HepG2 (cell line): ENCODE measurements at regions not wholly inside any gene's neighbourhood (a gene's known extent, or its start where the extent isn't known, plus 50 kb on each side); places are given as distances from the start of the nearest gene placed in this dataset.

Experiments
- ATAC-seq: fragments of 200-7000 bp; cut with Tn5 transposase; 3 replicates; pipeline ENCODE4 v1.9.1; 2020; ENCODE audit warnings: mild to moderate bottlenecking, moderate library complexity
- BruUV-seq: library from RNA; stranded (reverse); fragments of 400-500 nt; replicated peaks from 2 replicates; lab custom pipeline; 2021; lab: Mats Ljungman, UMichigan
- CTCF ChIA-PET: fragments of 300-600 bp; formaldehyde crosslinking; extraction: SDS; loops from one replicate; lab custom pipeline; 2021; ENCODE audit warnings: low total read pairs, inconsistent platforms, low intra/inter-chr PET ratio; lab: Yijun Ruan, JAX
- POLR2A ChIA-PET: fragments of 350-600 bp; sonication (Branson Sonifier 250); formaldehyde crosslinking; loops from one replicate; lab custom pipeline; 2020; ENCODE audit warnings: antibody characterized with exemption, inconsistent platforms; lab: Yijun Ruan, JAX
- DNase-seq: peaks from one replicate; pipeline ENCODE4 v3.0.0-alpha.2; 2015; ENCODE audit warnings: low spot score
- FAIRE-seq: peaks from 3 replicates; lab custom pipeline; 2011; peaks lifted over from hg19 to GRCh38; lab: Jason Lieb, UNC
- H2AFZ ChIP-seq: one replicate; pipeline ENCODE4 v1.6.1; 2011; ENCODE audit warnings: low read length, inconsistent platforms
- H3K27ac ChIP-seq: fragments of 300-600 bp; 3 replicates; pipeline ENCODE4 v1.8.0; 2011; ENCODE audit warnings: mixed run types, mild to moderate bottlenecking, mixed read lengths, low read length, inconsistent platforms; ENCODE audit not compliant: insufficient read depth; ENCODE audit errors: extremely low read length
- H3K27me3 ChIP-seq, 2 experiments: fragments of 200-600 bp in 1 of 2; 2 replicates in 1 of 2; 3 replicates in 1 of 2; pipeline versions ENCODE4 v1.6.0 to v1.8.0; 2011; ENCODE audit warnings: low read length in 2 of 2, mild to moderate bottlenecking in 2 of 2, moderate library complexity in 2 of 2, inconsistent platforms in 1 of 2; ENCODE audit not compliant: insufficient read depth in 2 of 2, control insufficient read depth in 1 of 2
- H3K36me3 ChIP-seq, 2 experiments: fragments of 200-600 bp in 1 of 2; replicated peaks in 1 of 2; 2 replicates in 1 of 2; 3 replicates in 1 of 2; pipeline versions ENCODE4 v1.5.1 to v1.8.0; 2011; ENCODE audit warnings: low read length in 2 of 2, inconsistent platforms in 1 of 2; ENCODE audit not compliant: insufficient read depth in 2 of 2, control insufficient read depth in 1 of 2
- H3K4me1 ChIP-seq: 2 replicates; pipeline ENCODE4 v1.5.1; 2012; ENCODE audit warnings: low read length, inconsistent platforms; ENCODE audit not compliant: insufficient read depth
- H3K4me2 ChIP-seq: 2 replicates; pipeline ENCODE4 v1.6.0; 2011; ENCODE audit warnings: low read depth, low read length, inconsistent platforms
- H3K4me3 ChIP-seq, 3 experiments: fragments of 200-600 bp in 1 of 3; sonication (generic), shearing (Covaris generic) in 1 of 3; replicated peaks in 1 of 3; 2 replicates each; pipeline ENCODE4 v1.5.1; 2011 to 2016; ENCODE audit warnings: low read length in 3 of 3, inconsistent platforms in 2 of 3, low read depth in 2 of 3, mild to moderate bottlenecking in 2 of 3, control low read depth in 1 of 3, mixed read lengths in 1 of 3; ENCODE audit not compliant: insufficient read depth in 1 of 3
- H3K79me2 ChIP-seq: one replicate; pipeline ENCODE4 v1.6.1; 2011; ENCODE audit warnings: low read length, inconsistent platforms; ENCODE audit not compliant: insufficient read depth
- H3K9ac ChIP-seq: 2 replicates; pipeline ENCODE4 v1.6.0; 2011; ENCODE audit warnings: mild to moderate bottlenecking, low read depth, low read length, inconsistent platforms; ENCODE audit not compliant: insufficient read depth
- H3K9me3 ChIP-seq: 2 replicates; pipeline ENCODE4 v1.5.1; 2012; ENCODE audit warnings: mild to moderate bottlenecking, low read length
- H4K20me1 ChIP-seq: 2 replicates; pipeline ENCODE4 v1.6.0; 2011; ENCODE audit warnings: inconsistent platforms, mild to moderate bottlenecking, low read length, moderate library complexity; ENCODE audit not compliant: insufficient read depth
- HHEX ChIP-seq: IDR thresholded peaks from 2 replicates; pipeline ENCODE4 v1.6.1; 2016; ENCODE audit warnings: control low read depth
- HOXA3 ChIP-seq: sonication (generic); formaldehyde crosslinking; IDR thresholded peaks from 2 replicates; pipeline ENCODE4 v1.5.0; 2020; ENCODE audit warnings: missing genetic modification reagents
- MBD4 ChIP-seq: IDR thresholded peaks from 2 replicates; pipeline ENCODE4 v1.6.1; 2012; ENCODE audit warnings: low read length, inconsistent platforms, borderline replicate concordance
- POLR2A ChIP-seq, 2 experiments: IDR thresholded peaks; 2 replicates each; pipeline ENCODE4 v1.6.1; 2011; ENCODE audit warnings: low read depth in 2 of 2, low read length in 2 of 2, mild to moderate bottlenecking in 1 of 2, moderate library complexity in 1 of 2; ENCODE audit not compliant: insufficient read depth in 1 of 2
- SCMH1 ChIP-seq: sonication (generic); formaldehyde crosslinking; IDR thresholded peaks from 2 replicates; pipeline ENCODE4 v1.9.0; 2021; ENCODE audit warnings: missing genetic modification reagents, mild to moderate bottlenecking, borderline replicate concordance
- SMAD1 ChIP-seq: sonication (generic); formaldehyde crosslinking; IDR thresholded peaks from 2 replicates; pipeline ENCODE4 v1.4.0; 2020; ENCODE audit warnings: missing genetic modification reagents, low read depth, mild to moderate bottlenecking, borderline replicate concordance
- ZFP1 ChIP-seq: IDR thresholded peaks from 2 replicates; pipeline ENCODE4 v1.6.1; 2016
- ZFP36 ChIP-seq: fragments of 150-350 bp; IDR thresholded peaks from 2 replicates; pipeline ENCODE4 v1.6.1; 2018; ENCODE audit warnings: borderline replicate concordance, low read length, low read depth; ENCODE audit not compliant: partially characterized antibody
- ZSCAN29 ChIP-seq: sonication (generic); formaldehyde crosslinking; conservative IDR thresholded peaks from 2 replicates; pipeline ENCODE4 v1.4.0; 2020; ENCODE audit warnings: mild to moderate bottlenecking, missing genetic modification reagents
- WGBS: methylation state at CpG from one replicate; pipeline ENCODE4 v1.1.6; 2017; ENCODE audit warnings: low lambda C conversion rate; 5-methylcytosine and 5-hydroxymethylcytosine counted together
- in situ Hi-C: cut with HindIII; loops from 2 replicates; pipeline ENCODE4 v1.10.0; 2017; ENCODE audit warnings: low pct_unique_long_range_greater_than_20kb; ENCODE audit not compliant: extremely low pct_ligation_motif_present
- intact Hi-C: fragments of 100-400 bp; cut with micrococcal nuclease; formaldehyde crosslinking; loops from one replicate; pipeline ENCODE4 v1.10.0; 2022; ENCODE audit not compliant: unreplicated experiment
- TF ChIP-seq, protein P1 (sequence below): sonication (generic); formaldehyde crosslinking; IDR thresholded peaks from 2 replicates; pipeline ENCODE4 v1.8.0; 2022; ENCODE audit warnings: mild to moderate bottlenecking, missing genetic modification reagents, moderate library complexity
- TF ChIP-seq, protein P2 (sequence below): sonication (generic); formaldehyde crosslinking; IDR thresholded peaks from 2 replicates; pipeline ENCODE4 v1.8.0; 2022; ENCODE audit warnings: mild to moderate bottlenecking, missing genetic modification reagents
- TF ChIP-seq, protein P3 (sequence below): sonication (generic); formaldehyde crosslinking; IDR thresholded peaks from 2 replicates; pipeline ENCODE4 v1.5.1; 2020; ENCODE audit warnings: mild to moderate bottlenecking, missing genetic modification reagents, moderate library complexity

DNA sequence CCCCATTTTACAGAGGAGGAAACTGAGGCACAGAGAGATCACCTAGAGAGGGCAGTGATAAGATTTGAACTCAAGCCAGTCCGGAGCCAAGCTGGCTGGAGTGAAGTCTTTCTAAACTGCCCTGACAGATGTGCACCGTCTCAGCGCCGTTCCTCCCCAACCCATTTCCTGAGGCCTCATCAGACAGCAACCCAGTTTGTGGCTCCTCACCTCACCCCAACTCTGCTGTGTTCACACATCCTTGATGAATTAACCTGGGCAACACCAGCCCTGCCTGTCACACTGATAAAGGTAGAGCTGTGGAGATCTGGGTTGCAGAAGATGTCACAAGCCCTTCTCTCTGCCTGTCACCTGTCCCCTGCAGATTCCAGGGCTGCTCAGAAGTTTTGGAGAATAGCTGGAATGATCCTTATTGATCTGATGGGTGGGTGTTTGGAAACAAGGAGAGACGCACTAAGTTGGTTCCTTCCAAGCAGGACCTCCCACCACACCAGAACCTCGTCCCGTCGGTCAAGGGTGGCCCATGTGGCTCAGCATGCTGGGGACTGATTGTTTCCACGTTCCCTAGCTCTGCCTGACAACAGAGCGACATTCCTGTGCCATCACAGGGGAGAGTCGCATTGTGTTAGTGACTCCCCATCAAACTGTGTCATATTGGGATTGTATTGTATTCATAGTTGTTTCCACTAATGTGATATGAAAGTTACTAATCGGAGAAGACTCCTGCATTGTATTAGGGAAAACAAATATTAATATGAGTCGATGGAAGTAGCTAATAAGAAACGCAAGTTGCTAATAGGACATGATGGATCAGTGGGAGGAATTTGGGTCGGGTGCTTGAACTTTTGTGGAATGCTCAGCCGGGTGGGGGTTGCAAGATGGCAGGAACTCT lies 200.6 kb downstream of the PHETA1 start (continued):
- TF ChIP-seq, protein P1, sequence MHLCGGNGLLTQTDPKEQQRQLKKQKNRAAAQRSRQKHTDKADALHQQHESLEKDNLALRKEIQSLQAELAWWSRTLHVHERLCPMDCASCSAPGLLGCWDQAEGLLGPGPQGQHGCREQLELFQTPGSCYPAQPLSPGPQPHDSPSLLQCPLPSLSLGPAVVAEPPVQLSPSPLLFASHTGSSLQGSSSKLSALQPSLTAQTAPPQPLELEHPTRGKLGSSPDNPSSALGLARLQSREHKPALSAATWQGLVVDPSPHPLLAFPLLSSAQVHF = no peak
- TF ChIP-seq, protein P2, sequence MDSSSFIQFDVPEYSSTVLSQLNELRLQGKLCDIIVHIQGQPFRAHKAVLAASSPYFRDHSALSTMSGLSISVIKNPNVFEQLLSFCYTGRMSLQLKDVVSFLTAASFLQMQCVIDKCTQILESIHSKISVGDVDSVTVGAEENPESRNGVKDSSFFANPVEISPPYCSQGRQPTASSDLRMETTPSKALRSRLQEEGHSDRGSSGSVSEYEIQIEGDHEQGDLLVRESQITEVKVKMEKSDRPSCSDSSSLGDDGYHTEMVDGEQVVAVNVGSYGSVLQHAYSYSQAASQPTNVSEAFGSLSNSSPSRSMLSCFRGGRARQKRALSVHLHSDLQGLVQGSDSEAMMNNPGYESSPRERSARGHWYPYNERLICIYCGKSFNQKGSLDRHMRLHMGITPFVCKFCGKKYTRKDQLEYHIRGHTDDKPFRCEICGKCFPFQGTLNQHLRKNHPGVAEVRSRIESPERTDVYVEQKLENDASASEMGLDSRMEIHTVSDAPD (CRISPR knock-in tag) = no peak

- BruUV-seq = no TSS peak
- ATAC-seq = no peak
Measured at GRCh38 chr12:111166779-111167540, 201.9 kb downstream of the PHETA1 start.

More at GRCh38 chr12:111166779-111167540, 201.9 kb downstream of the PHETA1 start:
- Histone ChIP-seq H3K4me3 (no peak overlapping the region), H3K27ac (no peak overlapping the region), H3K79me2 (no peaks in the 10 kb centered on the region), H3K9ac (no peak overlapping the region), H2AFZ (no peak overlapping the region), H4K20me1 (no peaks in the 10 kb centered on the region), H3K36me3 (no peaks in the 10 kb centered on the region), H3K9me3 (no peaks in the 10 kb centered on the region), H3K27me3 (peaks cover 7 to 25% of the 10 kb centered on the region in 2 experiments; a peak in 4 of 5 replicates), H3K4me2 (no peak overlapping the region), H3K4me1 (no peaks in the 10 kb centered on the region)
- WGBS = 26% methylated on average over 6 of the region's 22 CpGs
- DNase-seq (no peak), FAIRE-seq (no peak)
- TF ChIP-seq SCMH1 (CRISPR knock-in tag) (no peak), HOXA3 (CRISPR knock-in tag) (no peak), POLR2A (IDR thresholded peaks at IDR 0.05; ENCODE audit: insufficient read depth in 1 of 2, low read depth in 2 of 2, low read length in 2 of 2) (no peak), MBD4 (no peak), ZFP36 (no peak), HHEX (no peak), SMAD1 (no peak), ZSCAN29 (CRISPR knock-in tag) (no peak), ZFP1 (no peak)
- TF ChIP-seq, protein P3, sequence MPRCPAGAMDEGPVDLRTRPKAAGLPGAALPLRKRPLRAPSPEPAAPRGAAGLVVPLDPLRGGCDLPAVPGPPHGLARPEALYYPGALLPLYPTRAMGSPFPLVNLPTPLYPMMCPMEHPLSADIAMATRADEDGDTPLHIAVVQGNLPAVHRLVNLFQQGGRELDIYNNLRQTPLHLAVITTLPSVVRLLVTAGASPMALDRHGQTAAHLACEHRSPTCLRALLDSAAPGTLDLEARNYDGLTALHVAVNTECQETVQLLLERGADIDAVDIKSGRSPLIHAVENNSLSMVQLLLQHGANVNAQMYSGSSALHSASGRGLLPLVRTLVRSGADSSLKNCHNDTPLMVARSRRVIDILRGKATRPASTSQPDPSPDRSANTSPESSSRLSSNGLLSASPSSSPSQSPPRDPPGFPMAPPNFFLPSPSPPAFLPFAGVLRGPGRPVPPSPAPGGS (CRISPR knock-in tag) = no peak
- ChIA-PET POLR2A (no interaction called here), CTCF (no interaction called here)
- intact Hi-C loops = no loop called here
- in situ Hi-C loops = no loop called here
